H1 (cell line): ENCODE measurements at regions not wholly inside any gene's neighbourhood (a gene's known extent, or its start where the extent isn't known, plus 50 kb on each side); places are given as distances from the start of the nearest gene placed in this dataset.

Experiments used
- CBX5 ChIP-seq: fragments of 300-800, 300-1000 bp; sonication (generic); IDR thresholded peaks from 2 replicates; pipeline ENCODE4 v1.7.1; 2016; ENCODE audit warnings: antibody characterized with exemption, low read length, low read depth
- CTCF ChIP-seq, 3 experiments: IDR thresholded peaks; 1 replicate in 2 of 3; 2 replicates in 1 of 3; pipeline versions ENCODE4 v1.5.1 to v1.6.1; 2011; ENCODE audit warnings: low read length in 3 of 3, mild to moderate bottlenecking in 3 of 3, inconsistent platforms in 2 of 3, low read depth in 1 of 3, moderate library complexity in 1 of 3; ENCODE audit not compliant: insufficient read depth in 1 of 3; ENCODE audit errors: control extremely low read depth in 1 of 3
- E2F6 ChIP-seq: IDR thresholded peaks from 2 replicates; pipeline ENCODE4 v1.6.1; 2012; ENCODE audit warnings: inconsistent platforms
- NRF1 ChIP-seq: IDR thresholded peaks from 2 replicates; pipeline ENCODE4 v1.6.1; 2011; ENCODE audit warnings: mild to moderate bottlenecking, low read depth, low read length, improper control_type of control experiment

- no peak for TF ChIP-seq NRF1
- TF ChIP-seq CBX5, result no peak
- no peak for TF ChIP-seq CTCF (IDR thresholded peaks at IDR 0.05; ENCODE audit: control extremely low read depth in 1 of 3, insufficient read depth in 1 of 3, low read depth in 1 of 3, low read length in 3 of 3)
- TF ChIP-seq E2F6, result no peak
These were observed 107.5 kb downstream of the SETD4 start (continued) for GRCh38 chr21:35952651-35953340.
